Spleen (tissue), 7 donors: ENCODE measurements at regions not wholly inside any gene's neighbourhood (a gene's known extent, or its start where the extent isn't known, plus 50 kb on each side); places are given as distances from the start of the nearest gene placed in this dataset.

Experiments
- CTCF ChIP-seq, 11 experiments: fragments of 200-600 bp in 7 of 11; fragments of 450-650 bp in 4 of 11; sonication (generic) in 4 of 11; IDR thresholded peaks in 8 of 11; conservative IDR thresholded peaks in 3 of 11; 1 replicate in 7 of 11; 2 replicates in 4 of 11; pipeline versions ENCODE4 v1.4.0 to v1.8.0; 2016 to 2021; ENCODE audit warnings: antibody characterized with exemption in 11 of 11, inconsistent platforms in 4 of 11, mild to moderate bottlenecking in 1 of 11
- POLR2A ChIP-seq, 3 donors: fragments of 450-650 bp; IDR thresholded peaks; one replicate each; pipeline ENCODE4 v1.5.1; 2017; ENCODE audit warnings: antibody characterized with exemption in 3 of 3, mild to moderate bottlenecking in 1 of 3
- POLR2AphosphoS5 ChIP-seq, 3 donors: sonication (generic); formaldehyde crosslinking; IDR thresholded peaks; one replicate each; pipeline ENCODE4 v1.5.1; 2017; ENCODE audit warnings: antibody characterized with exemption in 3 of 3
- donor health status: DM: no; HTN: no; CAD: no; lungs with moderate emphysema.
- donor health status: DM: no; HTN: no; CAD: no.
- donor health status: DM: no; HTN: no; CAD: no.

GRCh38 chr11:81852896-81853295, 880.8 kb downstream of the FAM181B start:
- TF ChIP-seq POLR2A (IDR thresholded peaks at IDR 0.05), result no peak
- TF ChIP-seq CTCF (IDR thresholded peaks at IDR 0.05 in 8 of 11, conservative IDR thresholded peaks at IDR 0.05 in 3 of 11), result no peak
- TF ChIP-seq POLR2AphosphoS5 (IDR thresholded peaks at IDR 0.05), result no peak
